ENCODE measurements at regions not wholly inside any gene's neighbourhood (a gene's known extent, or its start where the extent isn't known, plus 50 kb on each side); places are given as distances from the start of the nearest gene placed in this dataset.

- Mint-ChIP-seq H3K4me1 (ENCODE audit: unreplicated experiment) (peaks cover 40% of the 10 kb centered on the region), H3K36me3 (ENCODE audit: unreplicated experiment) (no peaks in the 10 kb centered on the region), H3K27ac (ENCODE audit: unreplicated experiment) (no peak overlapping the region), H3K9me3 (ENCODE audit: unreplicated experiment) (no peaks in the 10 kb centered on the region), H3K27me3 (ENCODE audit: unreplicated experiment) (no peaks in the 10 kb centered on the region), H3K4me3 (ENCODE audit: unreplicated experiment) (no peak overlapping the region)
- TF ChIP-seq, protein P1, sequence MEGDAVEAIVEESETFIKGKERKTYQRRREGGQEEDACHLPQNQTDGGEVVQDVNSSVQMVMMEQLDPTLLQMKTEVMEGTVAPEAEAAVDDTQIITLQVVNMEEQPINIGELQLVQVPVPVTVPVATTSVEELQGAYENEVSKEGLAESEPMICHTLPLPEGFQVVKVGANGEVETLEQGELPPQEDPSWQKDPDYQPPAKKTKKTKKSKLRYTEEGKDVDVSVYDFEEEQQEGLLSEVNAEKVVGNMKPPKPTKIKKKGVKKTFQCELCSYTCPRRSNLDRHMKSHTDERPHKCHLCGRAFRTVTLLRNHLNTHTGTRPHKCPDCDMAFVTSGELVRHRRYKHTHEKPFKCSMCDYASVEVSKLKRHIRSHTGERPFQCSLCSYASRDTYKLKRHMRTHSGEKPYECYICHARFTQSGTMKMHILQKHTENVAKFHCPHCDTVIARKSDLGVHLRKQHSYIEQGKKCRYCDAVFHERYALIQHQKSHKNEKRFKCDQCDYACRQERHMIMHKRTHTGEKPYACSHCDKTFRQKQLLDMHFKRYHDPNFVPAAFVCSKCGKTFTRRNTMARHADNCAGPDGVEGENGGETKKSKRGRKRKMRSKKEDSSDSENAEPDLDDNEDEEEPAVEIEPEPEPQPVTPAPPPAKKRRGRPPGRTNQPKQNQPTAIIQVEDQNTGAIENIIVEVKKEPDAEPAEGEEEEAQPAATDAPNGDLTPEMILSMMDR (IDR thresholded peaks at IDR 0.05), result no peak
- DNase-seq (ENCODE audit: extremely low spot score, unreplicated experiment), result no peak
Measured at GRCh38 chr15:62880278-62880677, 162.3 kb upstream of the TPM1 start.

- Mint-ChIP-seq H3K4me3 (ENCODE audit: unreplicated experiment) (no peak overlapping the region), H3K9me3 (ENCODE audit: unreplicated experiment) (no peaks in the 10 kb centered on the region), H3K36me3 (ENCODE audit: unreplicated experiment) (no peaks in the 10 kb centered on the region), H3K27ac (ENCODE audit: unreplicated experiment) (no peak overlapping the region), H3K27me3 (ENCODE audit: unreplicated experiment) (no peaks in the 10 kb centered on the region), H3K4me1 (ENCODE audit: unreplicated experiment) (peaks cover 38% of the 10 kb centered on the region)
- TF ChIP-seq, protein P1 (IDR thresholded peaks at IDR 0.05), result no peak
- DNase-seq (ENCODE audit: extremely low spot score, unreplicated experiment), result no peak
Measured at GRCh38 chr15:62881056-62881455, 161.5 kb upstream of the TPM1 start.

- Mint-ChIP-seq H3K27ac (ENCODE audit: unreplicated experiment) (no peak overlapping the region), H3K9me3 (ENCODE audit: unreplicated experiment) (no peaks in the 10 kb centered on the region), H3K4me3 (ENCODE audit: unreplicated experiment) (no peak overlapping the region), H3K4me1 (ENCODE audit: unreplicated experiment) (peaks cover 62% of the 10 kb centered on the region), H3K27me3 (ENCODE audit: unreplicated experiment) (no peaks in the 10 kb centered on the region), H3K36me3 (ENCODE audit: unreplicated experiment) (no peaks in the 10 kb centered on the region)
- DNase-seq (ENCODE audit: extremely low spot score, unreplicated experiment), result no peak
- TF ChIP-seq, protein P1 (IDR thresholded peaks at IDR 0.05), result no peak
Measured at GRCh38 chr15:62883938-62884479, 158.5 kb upstream of the TPM1 start.

DNA sequence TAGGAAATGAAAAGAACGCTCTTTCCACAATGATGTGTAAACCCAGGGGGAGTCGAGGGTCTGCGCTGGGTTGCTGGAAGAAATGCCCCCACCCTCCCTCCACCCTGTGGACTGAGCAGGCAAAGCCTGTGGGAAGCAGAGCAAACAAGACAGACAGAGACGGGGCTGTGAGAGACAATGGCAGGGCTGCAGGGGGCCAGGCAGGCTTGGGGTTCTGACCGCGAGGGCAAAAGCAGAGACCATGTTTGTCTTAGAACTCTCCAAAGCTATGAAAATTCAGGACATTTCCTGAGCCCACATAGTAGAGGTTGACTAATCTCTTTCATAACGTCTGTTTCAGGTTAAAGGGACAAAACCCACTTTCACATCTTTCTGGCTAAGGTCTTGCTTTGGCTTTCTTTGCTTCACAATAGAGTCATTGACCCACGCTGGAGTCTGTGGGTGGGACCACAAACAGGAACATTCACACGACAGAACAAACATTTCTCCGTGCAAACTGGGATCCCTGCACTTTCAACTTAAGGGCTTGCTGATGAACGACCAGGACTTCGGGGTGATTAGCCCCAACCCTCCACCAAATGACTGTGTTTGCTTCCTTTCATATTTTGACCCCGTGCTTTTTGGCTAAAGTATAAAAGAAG lies 156.0 kb upstream of the TPM1 start:
- DNase-seq (ENCODE audit: extremely low spot score, unreplicated experiment), result no peak
- H3K27ac Mint-ChIP-seq (ENCODE audit: unreplicated experiment), result peak overlapping the region; percentile 86
- H3K4me3 Mint-ChIP-seq (ENCODE audit: unreplicated experiment), result peak overlapping the region; percentile 55
- no peaks in the 10 kb centered on the region for H3K27me3 Mint-ChIP-seq (ENCODE audit: unreplicated experiment)
- no peaks in the 10 kb centered on the region for H3K36me3 Mint-ChIP-seq (ENCODE audit: unreplicated experiment)
- peaks cover 62% of the 10 kb centered on the region for H3K4me1 Mint-ChIP-seq (ENCODE audit: unreplicated experiment)
- TF ChIP-seq, protein P1 (IDR thresholded peaks at IDR 0.05), result peak; percentile 7
- H3K9me3 Mint-ChIP-seq (ENCODE audit: unreplicated experiment), result no peaks in the 10 kb centered on the region

GRCh38 chr15:62887113-62887570 lies 155.4 kb upstream of the TPM1 start:
- no peaks in the 10 kb centered on the region for H3K36me3 Mint-ChIP-seq (ENCODE audit: unreplicated experiment)
- TF ChIP-seq, protein P1 (IDR thresholded peaks at IDR 0.05), result no peak
- no peaks in the 10 kb centered on the region for H3K9me3 Mint-ChIP-seq (ENCODE audit: unreplicated experiment)
- peak overlapping the region; percentile 55 for H3K4me3 Mint-ChIP-seq (ENCODE audit: unreplicated experiment)
- no peak for DNase-seq (ENCODE audit: extremely low spot score, unreplicated experiment)
- H3K27ac Mint-ChIP-seq (ENCODE audit: unreplicated experiment), result peak overlapping the region; percentile 86
- H3K27me3 Mint-ChIP-seq (ENCODE audit: unreplicated experiment), result no peaks in the 10 kb centered on the region
- peaks cover 62% of the 10 kb centered on the region for H3K4me1 Mint-ChIP-seq (ENCODE audit: unreplicated experiment)

Measured in osteocyte (in vitro differentiated cells).